Left lung (tissue), 4 donors: ENCODE measurements at regions not wholly inside any gene's neighbourhood (a gene's known extent, or its start where the extent isn't known, plus 50 kb on each side); places are given as distances from the start of the nearest gene placed in this dataset.

Experiments used
- ATAC-seq: fragments of 200-7000 bp; cut with Tn5 transposase; one replicate; pipeline ENCODE4 v1.9.1; 2020; ENCODE audit warnings: moderate library complexity
- DNase-seq, 4 donors: peaks; one replicate each; pipeline ENCODE4 v3.0.0-alpha.2; 2013 to 2020
- H3K27ac ChIP-seq, 2 donors: fragments of 200-600 bp; sonication (generic) in 1 of 2; one replicate each; pipeline versions ENCODE4 v1.5.0 to v1.8.0; 2020 to 2021
- H3K27me3 ChIP-seq, 2 donors: fragments of 200-600 bp; sonication (generic) in 1 of 2; one replicate each; pipeline versions ENCODE4 v1.5.0 to v1.8.0; 2020 to 2021
- H3K36me3 ChIP-seq, 2 donors: fragments of 200-600 bp; sonication (generic) in 1 of 2; one replicate each; pipeline versions ENCODE4 v1.5.0 to v1.8.0; 2020 to 2021
- H3K4me1 ChIP-seq, 2 donors: fragments of 200-600 bp; one replicate each; pipeline ENCODE4 v1.8.0; 2021
- H3K4me3 ChIP-seq, 2 donors: fragments of 200-600 bp; sonication (generic) in 1 of 2; one replicate each; pipeline versions ENCODE4 v1.5.0 to v1.8.0; 2020 to 2021; ENCODE audit warnings: mild to moderate bottlenecking in 1 of 2
- H3K9me3 ChIP-seq, 2 donors: fragments of 200-600 bp; sonication (generic) in 1 of 2; one replicate each; pipeline versions ENCODE4 v1.5.0 to v1.8.0; 2020 to 2021
- intact Hi-C, 2 donors: fragments of 100-400 bp; cut with DNase I; formaldehyde crosslinking; loops; one replicate each; pipeline versions ENCODE4 v1.11.2 to v1.14.2; 2022
- TF ChIP-seq, protein P1 (sequence below), 2 donors: fragments of 200-600 bp; sonication (generic) in 1 of 2; IDR thresholded peaks; one replicate each; pipeline versions ENCODE4 v1.5.0 to v1.8.0; 2021; ENCODE audit warnings: antibody characterized with exemption in 2 of 2
- donor health status: DM: no; HTN: yes; CAD: no.
- donor health status: DM: no; HTN: no; CAD: no.

GRCh38 chr19:5234412-5234811 lies 106.2 kb downstream of the PTPRS start:
- Histone ChIP-seq H3K36me3 (peaks cover 0 to 5% of the 10 kb centered on the region in 2 donors), H3K27me3 (peaks cover 0 to 9% of the 10 kb centered on the region in 2 donors), H3K4me3 (no peak overlapping the region), H3K9me3 (no peaks in the 10 kb centered on the region), H3K4me1 (peaks cover 0 to 2% of the 10 kb centered on the region in 2 donors), H3K27ac (no peak overlapping the region)
- intact Hi-C loops: no loop called here
- DNase-seq: no peak
- TF ChIP-seq, protein P1, sequence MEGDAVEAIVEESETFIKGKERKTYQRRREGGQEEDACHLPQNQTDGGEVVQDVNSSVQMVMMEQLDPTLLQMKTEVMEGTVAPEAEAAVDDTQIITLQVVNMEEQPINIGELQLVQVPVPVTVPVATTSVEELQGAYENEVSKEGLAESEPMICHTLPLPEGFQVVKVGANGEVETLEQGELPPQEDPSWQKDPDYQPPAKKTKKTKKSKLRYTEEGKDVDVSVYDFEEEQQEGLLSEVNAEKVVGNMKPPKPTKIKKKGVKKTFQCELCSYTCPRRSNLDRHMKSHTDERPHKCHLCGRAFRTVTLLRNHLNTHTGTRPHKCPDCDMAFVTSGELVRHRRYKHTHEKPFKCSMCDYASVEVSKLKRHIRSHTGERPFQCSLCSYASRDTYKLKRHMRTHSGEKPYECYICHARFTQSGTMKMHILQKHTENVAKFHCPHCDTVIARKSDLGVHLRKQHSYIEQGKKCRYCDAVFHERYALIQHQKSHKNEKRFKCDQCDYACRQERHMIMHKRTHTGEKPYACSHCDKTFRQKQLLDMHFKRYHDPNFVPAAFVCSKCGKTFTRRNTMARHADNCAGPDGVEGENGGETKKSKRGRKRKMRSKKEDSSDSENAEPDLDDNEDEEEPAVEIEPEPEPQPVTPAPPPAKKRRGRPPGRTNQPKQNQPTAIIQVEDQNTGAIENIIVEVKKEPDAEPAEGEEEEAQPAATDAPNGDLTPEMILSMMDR (IDR thresholded peaks at IDR 0.05): no peak
- ATAC-seq: no peak

- H3K9me3 ChIP-seq: no peaks in the 10 kb centered on the region
- peaks cover 0 to under 1% of the 10 kb centered on the region in 2 donors for H3K36me3 ChIP-seq
- DNase-seq: no peak
- intact Hi-C loops: no loop called here
- TF ChIP-seq, protein P1 (IDR thresholded peaks at IDR 0.05): no peak
- H3K27ac ChIP-seq: no peak overlapping the region
- H3K27me3 ChIP-seq: peaks cover 0 to 21% of the 10 kb centered on the region in 2 donors
- peaks cover 0 to 5% of the 10 kb centered on the region in 2 donors for H3K4me1 ChIP-seq
- H3K4me3 ChIP-seq: no peak overlapping the region
- no peak for ATAC-seq
Observed at GRCh38 chr19:5232798-5233505, 107.7 kb downstream of the PTPRS start.

DNA sequence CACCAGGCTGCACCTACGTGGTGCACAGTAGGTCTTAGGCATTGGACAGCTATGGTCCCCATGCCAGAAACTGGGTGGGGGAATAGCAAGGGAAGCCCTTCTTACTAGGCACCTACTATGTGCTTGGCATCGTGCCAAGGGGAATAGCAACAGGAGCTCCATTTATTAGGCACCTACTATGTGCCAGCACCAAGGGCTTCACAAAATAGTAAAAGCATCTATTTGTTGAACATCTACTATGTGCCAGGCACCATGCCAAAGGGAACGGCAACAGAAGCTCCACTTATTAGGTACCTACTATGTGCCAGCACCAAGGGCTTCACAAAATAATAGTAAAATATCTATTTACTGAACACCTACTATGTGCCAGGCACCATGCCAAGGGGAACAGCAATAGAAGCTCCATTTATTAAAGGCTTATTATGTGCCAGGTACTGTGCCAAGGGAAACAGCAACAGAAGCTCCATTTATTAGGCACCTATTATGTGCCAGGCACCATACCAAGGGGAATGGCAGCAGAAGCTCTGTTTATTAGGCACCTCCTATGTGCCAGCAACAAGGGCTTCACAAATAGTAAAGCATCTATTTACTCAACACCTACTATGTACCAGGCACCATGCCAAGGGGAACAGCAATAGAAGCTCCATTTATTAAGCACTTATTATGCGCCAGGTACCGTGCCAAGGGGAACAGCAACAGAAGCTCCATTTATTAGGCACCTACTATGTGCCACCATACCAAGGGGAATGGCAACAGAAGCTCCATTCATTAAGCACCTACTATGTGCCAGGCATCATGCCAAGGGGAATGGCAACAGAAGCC lies 108.5 kb downstream of the PTPRS start:
- ATAC-seq: no peak
- TF ChIP-seq, protein P1 (IDR thresholded peaks at IDR 0.05): no peak
- Histone ChIP-seq H3K4me3 (no peak overlapping the region), H3K27me3 (peaks cover 0 to 26% of the 10 kb centered on the region in 2 donors), H3K4me1 (peaks cover 0 to 5% of the 10 kb centered on the region in 2 donors), H3K27ac (no peak overlapping the region), H3K9me3 (no peaks in the 10 kb centered on the region), H3K36me3 (no peaks in the 10 kb centered on the region)
- intact Hi-C loops: no loop called here
- no peak for DNase-seq

DNA sequence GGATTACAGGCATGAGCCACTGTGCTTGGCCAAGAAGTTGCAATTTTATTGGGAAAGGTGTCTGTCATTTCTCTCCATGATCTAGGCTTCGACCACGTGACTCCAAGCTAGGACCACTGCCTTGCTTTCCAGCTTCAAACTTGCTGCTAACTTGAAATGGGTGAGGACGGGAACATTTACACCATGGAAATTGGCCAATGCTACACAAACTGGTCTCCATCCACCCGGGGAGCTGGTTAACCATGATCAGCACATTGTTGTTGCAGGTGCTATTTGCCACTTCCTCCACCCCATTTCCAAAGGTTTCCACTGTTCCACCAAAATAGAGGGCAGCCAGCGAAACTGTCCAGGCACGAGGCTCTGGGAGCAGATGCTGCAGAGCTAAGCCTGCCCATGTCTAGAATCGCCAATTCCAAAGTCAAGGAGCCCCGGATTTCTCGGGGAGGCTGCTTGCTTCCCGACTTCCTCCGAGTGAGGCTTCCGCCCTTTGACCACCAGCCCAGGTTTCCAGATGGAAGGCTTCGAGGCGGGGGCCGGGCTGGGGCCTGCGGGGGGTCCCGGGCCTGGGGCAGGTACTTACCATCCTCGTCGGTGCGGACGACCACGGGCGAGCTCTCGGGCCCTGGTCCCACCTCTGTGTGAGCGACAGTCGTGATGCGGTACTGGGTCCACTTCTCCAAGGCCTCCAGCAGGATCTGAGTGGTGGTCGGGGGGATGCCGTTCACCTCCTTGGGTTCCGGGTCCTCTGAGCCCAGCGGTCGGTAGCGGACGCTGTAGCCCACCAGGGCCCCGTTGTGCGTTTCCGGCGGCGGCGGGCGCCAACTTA lies 109.7 kb downstream of the PTPRS start:
- Histone ChIP-seq H3K27ac (no peak overlapping the region), H3K36me3 (no peaks in the 10 kb centered on the region), H3K9me3 (no peaks in the 10 kb centered on the region), H3K27me3 (peaks cover 0 to 26% of the 10 kb centered on the region in 2 donors), H3K4me3 (no peak overlapping the region), H3K4me1 (peaks cover 0 to 5% of the 10 kb centered on the region in 2 donors)
- DNase-seq (no peak), ATAC-seq (no peak)
- TF ChIP-seq, protein P1 (IDR thresholded peaks at IDR 0.05): no peak
- intact Hi-C loops: no loop called here
